ENCODE measurements at regions not wholly inside any gene's neighbourhood (a gene's known extent, or its start where the extent isn't known, plus 50 kb on each side); places are given as distances from the start of the nearest gene placed in this dataset.
"Not testable (repeated sequence)": the region's sequence is repeated elsewhere in the genome, so short reads cannot be mapped to it uniquely, and the experiment has no call there.

- peaks cover 42% of the 10 kb centered on the region for H3K9me3 Mint-ChIP-seq (ENCODE audit: unreplicated experiment)
- H3K4me1 Mint-ChIP-seq (ENCODE audit: unreplicated experiment): no peaks in the 10 kb centered on the region
- no peak for TF ChIP-seq CTCF (IDR thresholded peaks at IDR 0.05)
- no peaks in the 10 kb centered on the region for H3K27me3 Mint-ChIP-seq (ENCODE audit: unreplicated experiment)
- DNase-seq (ENCODE audit: extremely low spot score, unreplicated experiment): no peak
- no peak overlapping the region for H3K4me3 Mint-ChIP-seq (ENCODE audit: unreplicated experiment)
- H3K36me3 Mint-ChIP-seq (ENCODE audit: unreplicated experiment): peaks cover 2% of the 10 kb centered on the region
- no peak overlapping the region for H3K27ac Mint-ChIP-seq (ENCODE audit: unreplicated experiment)
Measured at GRCh38 chr14:105689722-105690121, 163.3 kb downstream of the TMEM121 start.

- Mint-ChIP-seq H3K4me3 (ENCODE audit: unreplicated experiment) (no peak overlapping the region), H3K9me3 (ENCODE audit: unreplicated experiment) (peaks cover 44% of the 10 kb centered on the region), H3K27me3 (ENCODE audit: unreplicated experiment) (no peaks in the 10 kb centered on the region), H3K36me3 (ENCODE audit: unreplicated experiment) (peaks cover 2% of the 10 kb centered on the region), H3K27ac (ENCODE audit: unreplicated experiment) (no peak overlapping the region), H3K4me1 (ENCODE audit: unreplicated experiment) (no peaks in the 10 kb centered on the region)
- TF ChIP-seq CTCF (IDR thresholded peaks at IDR 0.05): no peak
- DNase-seq (ENCODE audit: extremely low spot score, unreplicated experiment): no peak
Measured at GRCh38 chr14:105690671-105691070, 164.3 kb downstream of the TMEM121 start.

- H3K27ac Mint-ChIP-seq (ENCODE audit: unreplicated experiment); H3K36me3 Mint-ChIP-seq (ENCODE audit: unreplicated experiment); H3K4me3 Mint-ChIP-seq (ENCODE audit: unreplicated experiment); DNase-seq (ENCODE audit: extremely low spot score, unreplicated experiment); H3K4me1 Mint-ChIP-seq (ENCODE audit: unreplicated experiment); H3K27me3 Mint-ChIP-seq (ENCODE audit: unreplicated experiment): not testable (repeated sequence)
- H3K9me3 Mint-ChIP-seq (ENCODE audit: unreplicated experiment): peaks cover 44% of the 10 kb centered on the region
Measured at GRCh38 chr14:105691321-105692109, 165.1 kb downstream of the TMEM121 start.

- H3K9me3 Mint-ChIP-seq (ENCODE audit: unreplicated experiment): peaks cover 43% of the 10 kb centered on the region
- H3K4me1 Mint-ChIP-seq (ENCODE audit: unreplicated experiment); H3K4me3 Mint-ChIP-seq (ENCODE audit: unreplicated experiment); H3K36me3 Mint-ChIP-seq (ENCODE audit: unreplicated experiment); DNase-seq (ENCODE audit: extremely low spot score, unreplicated experiment); H3K27ac Mint-ChIP-seq (ENCODE audit: unreplicated experiment); H3K27me3 Mint-ChIP-seq (ENCODE audit: unreplicated experiment): not testable (repeated sequence)
Measured at GRCh38 chr14:105692110-105692685, 165.8 kb downstream of the TMEM121 start.

- TF ChIP-seq CTCF (IDR thresholded peaks at IDR 0.05): no peak
- Mint-ChIP-seq H3K9me3 (ENCODE audit: unreplicated experiment) (peaks cover 28% of the 10 kb centered on the region), H3K27me3 (ENCODE audit: unreplicated experiment) (no peaks in the 10 kb centered on the region), H3K27ac (ENCODE audit: unreplicated experiment) (no peak overlapping the region), H3K4me3 (ENCODE audit: unreplicated experiment) (no peak overlapping the region), H3K4me1 (ENCODE audit: unreplicated experiment) (no peaks in the 10 kb centered on the region), H3K36me3 (ENCODE audit: unreplicated experiment) (peaks cover 2% of the 10 kb centered on the region)
- DNase-seq (ENCODE audit: extremely low spot score, unreplicated experiment): no peak
Measured at GRCh38 chr14:105694961-105695360, 168.6 kb downstream of the TMEM121 start.

- H3K27ac Mint-ChIP-seq (ENCODE audit: unreplicated experiment); DNase-seq (ENCODE audit: extremely low spot score, unreplicated experiment); H3K4me1 Mint-ChIP-seq (ENCODE audit: unreplicated experiment); H3K4me3 Mint-ChIP-seq (ENCODE audit: unreplicated experiment); H3K27me3 Mint-ChIP-seq (ENCODE audit: unreplicated experiment); H3K36me3 Mint-ChIP-seq (ENCODE audit: unreplicated experiment): not testable (repeated sequence)
- H3K9me3 Mint-ChIP-seq (ENCODE audit: unreplicated experiment): peaks cover 18% of the 10 kb centered on the region
Measured at GRCh38 chr14:105696388-105696787, 170.0 kb downstream of the TMEM121 start.

GRCh38 chr14:105697414-105697813, 171.0 kb downstream of the TMEM121 start:
- not testable (repeated sequence) for H3K4me1 Mint-ChIP-seq (ENCODE audit: unreplicated experiment); DNase-seq (ENCODE audit: extremely low spot score, unreplicated experiment); H3K36me3 Mint-ChIP-seq (ENCODE audit: unreplicated experiment); H3K4me3 Mint-ChIP-seq (ENCODE audit: unreplicated experiment); H3K27me3 Mint-ChIP-seq (ENCODE audit: unreplicated experiment); H3K27ac Mint-ChIP-seq (ENCODE audit: unreplicated experiment)
- peaks cover 23% of the 10 kb centered on the region for H3K9me3 Mint-ChIP-seq (ENCODE audit: unreplicated experiment)

- H3K36me3 Mint-ChIP-seq (ENCODE audit: unreplicated experiment); H3K4me3 Mint-ChIP-seq (ENCODE audit: unreplicated experiment); DNase-seq (ENCODE audit: extremely low spot score, unreplicated experiment); H3K4me1 Mint-ChIP-seq (ENCODE audit: unreplicated experiment); H3K27ac Mint-ChIP-seq (ENCODE audit: unreplicated experiment); H3K27me3 Mint-ChIP-seq (ENCODE audit: unreplicated experiment): not testable (repeated sequence)
- H3K9me3 Mint-ChIP-seq (ENCODE audit: unreplicated experiment): peaks cover 23% of the 10 kb centered on the region
Measured at GRCh38 chr14:105697955-105698354, 171.6 kb downstream of the TMEM121 start.

- H3K27me3 Mint-ChIP-seq (ENCODE audit: unreplicated experiment); H3K36me3 Mint-ChIP-seq (ENCODE audit: unreplicated experiment); H3K27ac Mint-ChIP-seq (ENCODE audit: unreplicated experiment); H3K4me3 Mint-ChIP-seq (ENCODE audit: unreplicated experiment); H3K4me1 Mint-ChIP-seq (ENCODE audit: unreplicated experiment); DNase-seq (ENCODE audit: extremely low spot score, unreplicated experiment): not testable (repeated sequence)
- H3K9me3 Mint-ChIP-seq (ENCODE audit: unreplicated experiment): peaks cover 19% of the 10 kb centered on the region
Measured at GRCh38 chr14:105698940-105699556, 172.7 kb downstream of the TMEM121 start.

Data from osteocyte (in vitro differentiated cells).